ENCODE measurements at regions not wholly inside any gene's neighbourhood (a gene's known extent, or its start where the extent isn't known, plus 50 kb on each side); places are given as distances from the start of the nearest gene placed in this dataset.
A peak's percentile ranks its signal among the peaks of the same experiment; 100 is the strongest.

DNA sequence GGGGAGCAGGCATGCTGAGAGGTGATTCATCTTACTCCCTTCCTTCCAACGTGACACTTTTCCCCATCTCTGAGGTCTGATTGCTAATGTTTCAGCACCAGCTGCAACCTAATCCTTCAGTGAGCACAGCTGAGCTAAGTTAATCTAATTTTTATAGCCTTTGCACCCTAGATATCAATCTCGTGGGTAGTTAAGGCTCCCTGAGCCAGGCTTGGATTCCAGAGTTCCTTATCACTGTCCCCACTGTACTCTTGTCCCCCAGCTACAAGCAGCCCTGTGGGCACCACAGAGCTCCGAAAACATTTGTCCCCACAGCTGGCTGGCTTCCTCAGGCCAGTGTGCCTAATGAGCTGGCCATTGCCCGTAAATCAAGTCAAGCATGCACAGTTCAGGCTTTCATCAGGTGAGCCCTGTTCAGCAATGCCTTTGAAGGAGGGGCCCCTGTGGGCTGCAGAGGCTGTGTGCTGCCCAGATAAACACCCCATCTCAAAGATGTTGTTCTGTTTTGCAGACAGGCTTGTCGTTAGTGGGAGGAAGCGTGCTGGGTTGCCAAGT is 376.9 kb upstream of the RASGRP1 start:
- no peak for TF ChIP-seq CTCF (IDR thresholded peaks at IDR 0.05)
- no peak for TF ChIP-seq REST (IDR thresholded peaks at IDR 0.05; ENCODE audit: insufficient read depth in 1 of 2, low read depth in 2 of 2, low read length in 1 of 2)
- no peak for TF ChIP-seq POLR2AphosphoS5 (IDR thresholded peaks at IDR 0.05; ENCODE audit: low read depth, low read length)
- peak; percentile 99 for TF ChIP-seq TCF7L2 (IDR thresholded peaks at IDR 0.05; ENCODE audit: low read depth, low read length)
- TF ChIP-seq SIN3A (IDR thresholded peaks at IDR 0.05; ENCODE audit: borderline replicate concordance, insufficient read depth, low read depth, low read length): no peak

All from Panc1 (cell line).